Mesendoderm (in vitro differentiated cells): ENCODE measurements at regions not wholly inside any gene's neighbourhood (a gene's known extent, or its start where the extent isn't known, plus 50 kb on each side); places are given as distances from the start of the nearest gene placed in this dataset.
"Not testable (repeated sequence)": the region's sequence is repeated elsewhere in the genome, so short reads cannot be mapped to it uniquely, and the experiment has no call there.

Experiments
- DNase-seq: peaks from one replicate; pipeline ENCODE4 v3.0.0; 2013
- H2AK5ac ChIP-seq: 2 replicates; pipeline ENCODE4 v1.6.1; 2013; ENCODE audit warnings: low read length, inconsistent platforms
- H2BK120ac ChIP-seq: 2 replicates; pipeline ENCODE4 v1.6.1; 2013; ENCODE audit warnings: low read depth, mild to moderate bottlenecking, low read length, moderate library complexity, mixed read lengths
- H2BK15ac ChIP-seq: replicated peaks from 2 replicates; pipeline ENCODE4 v1.6.1; 2013; ENCODE audit warnings: low read depth, mild to moderate bottlenecking, moderate library complexity
- H2BK5ac ChIP-seq: 2 replicates; pipeline ENCODE4 v1.6.1; 2013; ENCODE audit warnings: low read length, inconsistent platforms
- H3K18ac ChIP-seq: 2 replicates; pipeline ENCODE4 v1.6.1; 2013; ENCODE audit warnings: mild to moderate bottlenecking, low read length, mixed read lengths
- H3K23ac ChIP-seq: one replicate; pipeline ENCODE4 v1.6.1; 2013; ENCODE audit warnings: low read length
- H3K27ac ChIP-seq: 2 replicates; pipeline ENCODE4 v1.5.1; 2013; ENCODE audit warnings: low read depth, mild to moderate bottlenecking, inconsistent platforms, low read length, moderate library complexity
- H3K27me3 ChIP-seq: 2 replicates; pipeline ENCODE4 v1.6.1; 2013; ENCODE audit warnings: low read length, control low read depth, mild to moderate bottlenecking, inconsistent platforms; ENCODE audit not compliant: insufficient read depth, poor library complexity
- H3K36me3 ChIP-seq: 2 replicates; pipeline ENCODE4 v1.6.1; 2013; ENCODE audit warnings: low read length, inconsistent platforms; ENCODE audit not compliant: control insufficient read depth, insufficient read depth
- H3K4ac ChIP-seq: one replicate; pipeline ENCODE4 v1.6.1; 2013; ENCODE audit warnings: low read depth, mild to moderate bottlenecking, low read length, moderate library complexity
- H3K4me1 ChIP-seq: 2 replicates; pipeline ENCODE4 v1.6.1; 2013; ENCODE audit warnings: low read depth, low read length, inconsistent platforms; ENCODE audit not compliant: control insufficient read depth
- H3K4me2 ChIP-seq: 2 replicates; pipeline ENCODE4 v1.6.1; 2013; ENCODE audit warnings: low read length
- H3K4me3 ChIP-seq: 2 replicates; pipeline ENCODE4 v1.5.1; 2013; ENCODE audit warnings: mild to moderate bottlenecking, low read length
- H3K56ac ChIP-seq: one replicate; pipeline ENCODE4 v1.6.1; 2013; ENCODE audit warnings: low read length
- H3K79me1 ChIP-seq: 2 replicates; pipeline ENCODE4 v1.6.1; 2013; ENCODE audit warnings: low read length, inconsistent platforms
- H3K79me2 ChIP-seq: 2 replicates; pipeline ENCODE4 v1.6.1; 2013; ENCODE audit warnings: mild to moderate bottlenecking, low read length; ENCODE audit not compliant: control insufficient read depth, insufficient read depth
- H3K9ac ChIP-seq: 2 replicates; pipeline ENCODE4 v1.6.1; 2013; ENCODE audit warnings: low read length, inconsistent platforms
- H4K5ac ChIP-seq: one replicate; pipeline ENCODE4 v1.6.1; 2013; ENCODE audit warnings: low read length
- H4K8ac ChIP-seq: one replicate; pipeline ENCODE4 v1.6.1; 2013; ENCODE audit warnings: low read depth, mild to moderate bottlenecking, control low read depth, low read length, moderate library complexity
- WGBS: extraction: QIAGEN DNeasy Blood & Tissue Kit; methylation state at CpG from one replicate; pipeline ENCODE4 v1.1.7; 2013; ENCODE audit warnings: low lambda C conversion rate, missing lambda C conversion rate; ENCODE audit not compliant: insufficient coverage; ENCODE audit errors: extremely low coverage; 5-methylcytosine and 5-hydroxymethylcytosine counted together

- not testable (repeated sequence) for H3K4ac ChIP-seq, H3K79me1 ChIP-seq, H3K27me3 ChIP-seq, H3K36me3 ChIP-seq, H2BK15ac ChIP-seq, H4K5ac ChIP-seq, H3K56ac ChIP-seq, H2BK120ac ChIP-seq, H3K18ac ChIP-seq, H2BK5ac ChIP-seq, H3K4me2 ChIP-seq, H2AK5ac ChIP-seq, H3K79me2 ChIP-seq, H3K4me1 ChIP-seq, H3K4me3 ChIP-seq, H3K9ac ChIP-seq, H4K8ac ChIP-seq, H3K23ac ChIP-seq, DNase-seq, H3K27ac ChIP-seq
- no CpG with 5 or more reads among the region's 13 CpGs for WGBS
These were observed 532.1 kb downstream of the TGIF2LX start for GRCh38 chrX:90453770-90454338.

- H3K79me2 ChIP-seq, H2BK15ac ChIP-seq, H2BK120ac ChIP-seq, H3K27me3 ChIP-seq, H3K4me1 ChIP-seq, H3K27ac ChIP-seq, H3K4me2 ChIP-seq, H4K5ac ChIP-seq, H3K36me3 ChIP-seq, H3K79me1 ChIP-seq, H4K8ac ChIP-seq, H3K23ac ChIP-seq, H3K4ac ChIP-seq, H3K4me3 ChIP-seq, H3K56ac ChIP-seq, H3K18ac ChIP-seq, H3K9ac ChIP-seq, H2BK5ac ChIP-seq, H2AK5ac ChIP-seq: not testable (repeated sequence)
- WGBS = no CpG with 5 or more reads among the region's 9 CpGs
- DNase-seq = peak; percentile 0
These were observed 536.6 kb downstream of the TGIF2LX start for GRCh38 chrX:90458071-90458899.

GRCh38 chrX:90474445-90474844 lies 552.7 kb downstream of the TGIF2LX start:
- not testable (repeated sequence) for H4K5ac ChIP-seq, H3K4me3 ChIP-seq, H2BK15ac ChIP-seq, H3K18ac ChIP-seq, H4K8ac ChIP-seq, H3K27me3 ChIP-seq, H3K9ac ChIP-seq, H2AK5ac ChIP-seq, H3K4me1 ChIP-seq, H2BK5ac ChIP-seq, H3K4me2 ChIP-seq, H3K23ac ChIP-seq, H2BK120ac ChIP-seq, DNase-seq, H3K79me1 ChIP-seq, H3K56ac ChIP-seq, H3K79me2 ChIP-seq, H3K36me3 ChIP-seq, H3K27ac ChIP-seq, H3K4ac ChIP-seq
- WGBS = no CpG with 5 or more reads among the region's 3 CpGs

- not testable (repeated sequence) for H4K8ac ChIP-seq, H3K18ac ChIP-seq, H3K23ac ChIP-seq, H2BK5ac ChIP-seq, H3K79me1 ChIP-seq, H2AK5ac ChIP-seq, H4K5ac ChIP-seq, H3K9ac ChIP-seq, H3K4ac ChIP-seq, H3K4me1 ChIP-seq, DNase-seq, H3K4me2 ChIP-seq, H3K4me3 ChIP-seq, H3K27me3 ChIP-seq, H2BK15ac ChIP-seq, H3K36me3 ChIP-seq, H3K27ac ChIP-seq, H3K56ac ChIP-seq, H2BK120ac ChIP-seq, H3K79me2 ChIP-seq
- WGBS = no CpG with 5 or more reads among the region's 3 CpGs
These were observed 563.7 kb downstream of the TGIF2LX start for GRCh38 chrX:90485406-90485805.

- H2BK5ac ChIP-seq, H3K9ac ChIP-seq, H3K79me2 ChIP-seq, H2BK15ac ChIP-seq, H3K79me1 ChIP-seq, H2BK120ac ChIP-seq, H3K4ac ChIP-seq, H3K4me2 ChIP-seq, H4K5ac ChIP-seq, H3K36me3 ChIP-seq, DNase-seq, H4K8ac ChIP-seq, H3K4me1 ChIP-seq, H3K27me3 ChIP-seq, H3K56ac ChIP-seq, H3K4me3 ChIP-seq, H3K23ac ChIP-seq, H3K18ac ChIP-seq, H2AK5ac ChIP-seq, H3K27ac ChIP-seq: not testable (repeated sequence)
- no CpG with 5 or more reads among the region's 27 CpGs for WGBS
These were observed 599.6 kb downstream of the TGIF2LX start for GRCh38 chrX:90521284-90521683.
